ENCODE measurements at regions not wholly inside any gene's neighbourhood (a gene's known extent, or its start where the extent isn't known, plus 50 kb on each side); places are given as distances from the start of the nearest gene placed in this dataset.
"Not testable (repeated sequence)": the region's sequence is repeated elsewhere in the genome, so short reads cannot be mapped to it uniquely, and the experiment has no call there.

- no peaks in the 10 kb centered on the region for H3K27me3 ChIP-seq (ENCODE audit: control insufficient read depth, insufficient read depth, low read length)
- H3K9me3 ChIP-seq (ENCODE audit: control insufficient read depth, low read length): peaks cover 4% of the 10 kb centered on the region
- peak overlapping the region; percentile 80 for H3K27ac ChIP-seq
These were observed 144.5 kb upstream of the BCL6 start for GRCh38 chr3:187889601-187890404.

GRCh38 chr3:187890405-187890752 lies 145.1 kb upstream of the BCL6 start:
- not testable (repeated sequence) for H3K4me2 ChIP-seq (ENCODE audit: low read length); H3K9me3 ChIP-seq (ENCODE audit: control insufficient read depth, low read length); H3K4me1 ChIP-seq; H3K4me3 ChIP-seq (ENCODE audit: low read depth, low read length); H3K79me2 ChIP-seq; H3K9ac ChIP-seq; H3K36me3 ChIP-seq (ENCODE audit: control insufficient read depth, insufficient read depth, low read length); H3K27me3 ChIP-seq (ENCODE audit: control insufficient read depth, insufficient read depth, low read length)
- H2AFZ ChIP-seq: peak overlapping the region; percentile 74
- peak overlapping the region; percentile 80 for H3K27ac ChIP-seq

More at GRCh38 chr3:187889601-187890404, 144.5 kb upstream of the BCL6 start:
- H2AFZ ChIP-seq: peak overlapping the region; percentile 74
- H3K9ac ChIP-seq: no peak overlapping the region
- peaks cover 4% of the 10 kb centered on the region for H3K4me1 ChIP-seq
- H3K4me2 ChIP-seq (ENCODE audit: low read length): no peak overlapping the region
- no peak overlapping the region for H3K4me3 ChIP-seq (ENCODE audit: low read depth, low read length)
- H3K36me3 ChIP-seq (ENCODE audit: control insufficient read depth, insufficient read depth, low read length): no peaks in the 10 kb centered on the region
- no peaks in the 10 kb centered on the region for H3K79me2 ChIP-seq
- no peak for TF ChIP-seq CTCF (IDR thresholded peaks at IDR 0.05)

GRCh38 chr3:187896646-187897045 lies 151.4 kb upstream of the BCL6 start:
- no peak overlapping the region for H3K9ac ChIP-seq
- no peak overlapping the region for H3K27ac ChIP-seq
- H3K4me1 ChIP-seq: no peaks in the 10 kb centered on the region
- no peak overlapping the region for H2AFZ ChIP-seq
- H3K36me3 ChIP-seq (ENCODE audit: control insufficient read depth, insufficient read depth, low read length): no peaks in the 10 kb centered on the region
- H3K4me3 ChIP-seq (ENCODE audit: low read depth, low read length): no peak overlapping the region
- no peaks in the 10 kb centered on the region for H3K27me3 ChIP-seq (ENCODE audit: control insufficient read depth, insufficient read depth, low read length)
- H3K9me3 ChIP-seq (ENCODE audit: control insufficient read depth, low read length): no peaks in the 10 kb centered on the region
- no peaks in the 10 kb centered on the region for H3K79me2 ChIP-seq
- no peak overlapping the region for H3K4me2 ChIP-seq (ENCODE audit: low read length)
- no peak for TF ChIP-seq CTCF (IDR thresholded peaks at IDR 0.05)

- no peaks in the 10 kb centered on the region for H3K4me1 ChIP-seq
- no peaks in the 10 kb centered on the region for H3K79me2 ChIP-seq
- no peak for TF ChIP-seq CTCF (IDR thresholded peaks at IDR 0.05)
- H3K27me3 ChIP-seq (ENCODE audit: control insufficient read depth, insufficient read depth, low read length): no peaks in the 10 kb centered on the region
- H3K4me2 ChIP-seq (ENCODE audit: low read length): no peak overlapping the region
- H3K4me3 ChIP-seq (ENCODE audit: low read depth, low read length): no peak overlapping the region
- no peaks in the 10 kb centered on the region for H3K36me3 ChIP-seq (ENCODE audit: control insufficient read depth, insufficient read depth, low read length)
- no peak overlapping the region for H3K9ac ChIP-seq
- H2AFZ ChIP-seq: no peak overlapping the region
- H3K9me3 ChIP-seq (ENCODE audit: control insufficient read depth, low read length): no peaks in the 10 kb centered on the region
- H3K27ac ChIP-seq: no peak overlapping the region
These were observed 154.0 kb upstream of the BCL6 start for GRCh38 chr3:187899246-187899645.

GRCh38 chr3:187900993-187901755 lies 155.9 kb upstream of the BCL6 start:
- Histone ChIP-seq H3K4me3 (ENCODE audit: low read depth, low read length) (no peak overlapping the region), H3K27me3 (ENCODE audit: control insufficient read depth, insufficient read depth, low read length) (no peaks in the 10 kb centered on the region), H3K79me2 (no peaks in the 10 kb centered on the region), H3K36me3 (ENCODE audit: control insufficient read depth, insufficient read depth, low read length) (no peaks in the 10 kb centered on the region), H3K9me3 (ENCODE audit: control insufficient read depth, low read length) (no peaks in the 10 kb centered on the region), H3K4me2 (ENCODE audit: low read length) (no peak overlapping the region), H3K27ac (no peak overlapping the region), H3K9ac (no peak overlapping the region), H3K4me1 (no peaks in the 10 kb centered on the region), H2AFZ (no peak overlapping the region)
- TF ChIP-seq CTCF (IDR thresholded peaks at IDR 0.05): no peak
